HPDE6-E6E7 (cell line): ENCODE measurements at regions not wholly inside any gene's neighbourhood (a gene's known extent, or its start where the extent isn't known, plus 50 kb on each side); places are given as distances from the start of the nearest gene placed in this dataset.

Source experiments
- DNase-seq: peaks from one replicate; pipeline ENCODE4 v3.0.0; 2011; ENCODE audit warnings: missing footprints; ENCODE audit errors: extremely low spot score

DNA sequence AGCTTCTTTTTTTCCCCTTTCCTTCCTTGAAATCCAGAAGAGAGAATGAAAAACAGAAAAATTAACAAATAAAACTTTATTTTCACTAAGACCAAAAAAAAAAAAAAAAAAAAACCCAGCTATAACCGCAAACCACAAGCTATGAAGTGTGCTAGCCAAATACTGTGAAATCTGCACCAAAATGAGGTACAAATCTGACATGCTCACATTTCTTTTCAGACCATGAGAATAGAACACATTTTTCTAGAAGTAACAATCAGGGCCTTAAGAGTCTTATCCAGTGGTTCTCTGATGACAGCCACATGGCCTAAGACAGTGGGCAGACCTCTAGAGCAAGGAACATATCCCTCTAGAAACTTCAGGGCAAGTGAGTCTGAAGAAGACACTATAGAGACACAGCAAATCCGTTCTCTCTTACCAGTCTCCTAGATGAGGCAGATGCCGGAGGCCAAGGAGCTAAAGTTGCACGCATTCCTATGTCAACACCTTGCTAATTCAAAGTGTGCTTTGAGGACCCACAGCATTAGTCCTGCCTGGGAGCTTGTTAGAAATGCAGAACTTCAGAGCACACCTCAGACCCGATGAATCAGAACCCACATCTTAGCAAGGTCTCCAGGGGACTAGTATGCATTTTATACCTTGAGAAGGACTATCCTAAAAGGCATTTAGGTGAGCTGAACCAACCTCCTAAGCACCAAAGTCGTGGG is 317.1 kb downstream of the MYCN start:
- no peak for DNase-seq

DNA sequence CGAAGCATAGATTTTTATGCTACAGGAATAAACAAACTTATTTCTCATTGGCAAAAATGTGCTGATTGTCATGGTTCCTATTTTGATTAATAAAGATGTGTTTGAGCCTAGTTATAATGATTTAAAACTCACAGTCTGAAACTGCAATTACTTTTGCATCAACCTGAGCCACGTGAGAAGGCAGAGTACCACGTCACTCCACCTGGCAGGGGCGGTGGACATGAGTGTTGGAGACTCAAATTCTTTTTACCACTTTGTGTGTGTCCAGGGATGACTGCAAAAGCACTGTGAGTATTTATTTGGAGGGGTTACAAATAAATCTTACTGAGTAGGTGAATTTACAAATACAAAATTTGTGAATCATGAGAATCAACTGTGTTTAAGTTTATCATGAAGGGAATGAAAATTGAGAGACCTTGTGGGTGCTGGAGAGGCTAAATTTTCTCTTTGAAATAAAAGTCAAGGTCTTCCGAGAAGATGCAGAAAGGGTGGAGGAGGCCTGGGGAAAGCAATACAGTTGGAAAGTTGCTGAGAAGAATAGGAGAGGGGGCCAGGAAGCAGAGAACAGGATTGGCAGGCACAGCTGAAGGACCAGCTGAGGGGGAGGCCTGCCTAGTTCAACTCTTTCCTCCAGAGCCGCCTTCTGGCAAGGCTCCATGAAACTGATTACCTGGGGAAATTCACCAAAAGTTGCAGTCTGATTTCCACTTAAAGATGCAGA is 316.4 kb downstream of the MYCN start:
- no peak for DNase-seq

DNA sequence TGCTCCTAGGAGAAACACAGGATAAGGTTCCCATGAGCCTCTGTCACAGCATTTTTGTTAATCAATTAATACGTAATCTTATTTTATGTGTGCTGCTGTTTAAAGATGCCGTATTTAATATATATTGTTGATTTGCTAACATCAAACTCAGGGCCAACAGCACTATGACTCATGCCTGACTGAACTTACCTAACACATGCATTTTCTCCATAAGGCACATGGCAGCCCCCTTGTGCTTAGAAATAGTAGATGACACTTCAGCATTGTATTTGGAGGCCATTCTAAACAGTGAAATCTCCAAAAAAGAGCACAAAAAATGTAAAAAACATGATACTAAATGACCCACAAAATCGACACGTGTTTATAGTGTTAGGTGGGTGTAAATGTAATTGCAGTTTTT is 314.8 kb downstream of the MYCN start:
- DNase-seq: no peak

DNA sequence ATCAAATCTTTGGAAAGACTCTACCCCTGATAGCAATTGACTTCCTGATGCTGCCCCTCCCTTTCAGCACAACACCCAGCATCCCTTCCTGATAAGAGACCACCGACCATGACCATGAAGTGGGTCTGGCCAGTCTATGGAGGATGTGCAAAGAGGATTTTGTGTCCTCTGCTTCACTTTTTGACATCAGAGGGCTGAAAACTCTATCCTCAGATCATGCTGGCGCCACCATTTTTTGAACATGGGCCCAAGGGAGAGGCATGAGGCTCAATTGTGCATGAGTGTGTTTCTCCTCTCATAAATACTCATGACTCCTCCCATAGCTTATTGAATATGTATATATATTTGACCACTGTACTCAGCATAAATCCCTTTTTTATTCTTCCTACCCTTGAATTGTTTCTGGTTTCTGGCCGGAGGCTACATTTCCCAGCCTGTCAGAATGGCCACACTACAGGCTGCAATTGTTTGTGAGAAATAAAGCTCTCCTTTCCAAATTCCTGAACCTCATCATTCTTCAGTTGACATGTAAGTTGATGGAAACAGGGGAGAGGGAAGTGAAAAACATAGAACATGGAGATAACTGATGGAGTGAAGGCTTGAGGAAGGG is 314.1 kb downstream of the MYCN start:
- no peak for DNase-seq

DNA sequence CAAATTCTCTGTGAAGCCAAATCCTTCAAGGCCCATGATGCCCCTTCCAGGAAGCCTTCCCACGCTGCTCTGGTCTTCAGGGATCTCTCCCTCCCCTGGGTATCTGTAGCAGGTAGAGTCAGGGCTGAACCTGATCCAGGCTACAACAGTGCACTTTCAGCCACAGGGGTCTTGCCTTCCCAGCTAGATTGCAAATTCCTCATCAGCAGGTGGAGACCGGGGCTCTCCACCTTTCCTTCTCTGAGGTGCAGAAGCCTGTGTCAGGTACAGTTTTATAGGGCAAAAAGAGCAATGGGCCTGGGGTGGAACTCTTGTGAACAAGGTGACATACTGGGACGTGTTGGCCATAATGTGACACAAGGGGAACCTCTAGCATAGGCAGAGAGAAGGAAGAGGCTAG is 312.9 kb downstream of the MYCN start:
- no peak for DNase-seq

DNA sequence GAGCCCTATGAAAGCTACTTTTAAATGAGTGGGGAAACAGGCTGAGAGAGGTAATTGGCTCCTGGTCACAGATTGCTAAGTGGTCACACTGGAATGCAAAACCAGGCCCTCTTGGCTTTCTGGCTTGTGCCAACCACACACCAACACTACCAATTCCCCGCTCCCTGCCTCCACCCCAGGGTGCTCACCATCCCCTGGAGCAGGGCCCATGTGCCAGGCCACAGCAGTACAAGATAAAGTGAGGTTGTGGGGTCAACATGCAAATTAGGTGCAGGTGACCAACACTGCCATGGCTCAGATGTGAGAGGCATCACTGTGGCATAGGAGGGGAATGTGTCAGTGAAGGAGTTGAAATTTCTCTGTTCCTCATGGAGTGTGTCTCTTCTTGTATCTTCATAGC is 312.5 kb downstream of the MYCN start:
- DNase-seq: no peak

DNA sequence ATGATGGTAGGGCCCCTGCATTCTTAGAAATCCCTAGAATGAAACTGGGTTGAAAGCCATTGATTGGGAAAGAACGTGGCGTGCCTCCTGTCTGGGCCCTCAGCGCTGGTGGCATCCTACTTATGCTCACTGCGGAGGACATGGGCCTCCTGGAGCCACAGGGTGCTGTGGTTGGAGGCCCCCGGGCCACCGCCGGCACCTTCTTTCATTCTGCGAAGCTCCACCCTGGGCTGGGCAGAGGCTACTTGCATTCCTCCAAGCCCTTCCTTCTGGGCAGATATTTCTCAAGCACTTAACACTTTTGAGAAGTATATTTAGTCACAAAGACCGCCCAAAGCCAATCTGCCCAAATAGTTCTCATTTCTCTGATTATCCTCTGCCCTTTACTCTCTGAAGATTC is 311.9 kb downstream of the MYCN start:
- no peak for DNase-seq

DNA sequence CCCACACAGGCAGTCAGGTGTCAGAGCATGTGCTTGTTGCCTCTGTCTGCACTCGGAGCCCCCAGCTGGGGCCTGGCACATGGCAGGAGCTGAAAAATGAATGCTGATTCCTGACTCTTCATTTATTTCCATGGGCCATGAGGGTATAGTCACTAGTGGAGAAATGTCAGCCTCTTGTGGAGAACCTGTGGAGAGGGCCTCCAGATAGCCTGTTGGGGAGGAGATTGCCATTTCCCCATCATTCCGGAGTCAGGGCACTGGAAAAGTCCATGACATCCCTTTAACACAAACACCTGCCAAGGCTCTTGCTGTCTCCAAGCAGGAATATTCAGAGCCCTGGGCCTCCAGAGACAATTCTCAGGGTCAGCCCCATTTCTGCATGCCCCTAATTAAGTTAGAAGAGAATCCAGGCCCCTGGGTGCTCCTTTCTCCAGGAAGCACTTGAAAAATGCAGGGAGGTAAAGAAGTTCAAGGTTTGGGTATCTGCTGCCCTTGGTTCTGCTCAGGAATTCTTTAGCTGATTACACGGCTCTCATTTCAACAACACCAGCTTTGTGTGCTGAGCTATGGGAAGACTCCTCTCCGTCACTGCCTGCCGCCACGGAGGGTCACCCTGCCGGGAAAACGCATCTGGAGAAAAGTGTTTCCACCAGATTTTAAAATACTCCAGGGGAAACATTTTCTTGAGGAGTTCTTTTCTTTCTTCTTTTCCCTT is 311.3 kb downstream of the MYCN start:
- no peak for DNase-seq

DNA sequence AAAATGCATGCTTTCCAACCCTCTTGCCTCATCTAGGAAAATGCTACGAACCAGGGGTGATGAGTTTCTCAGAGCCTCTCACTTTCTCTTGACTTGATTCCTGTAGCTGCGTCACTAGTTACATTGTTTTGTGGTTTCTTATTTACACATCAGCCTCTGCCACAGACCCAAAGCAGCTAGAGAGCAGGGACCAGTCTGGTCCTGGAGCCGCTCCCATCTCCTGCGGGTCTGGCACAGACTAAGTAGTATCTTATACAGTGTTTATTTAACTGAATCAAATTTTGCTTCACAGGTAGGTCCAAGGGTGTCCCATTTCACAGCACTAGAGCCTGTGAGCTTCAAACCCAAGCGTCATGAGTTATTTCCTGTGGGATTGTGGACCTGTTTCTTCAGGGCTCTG is 310.5 kb downstream of the MYCN start:
- no peak for DNase-seq

DNA sequence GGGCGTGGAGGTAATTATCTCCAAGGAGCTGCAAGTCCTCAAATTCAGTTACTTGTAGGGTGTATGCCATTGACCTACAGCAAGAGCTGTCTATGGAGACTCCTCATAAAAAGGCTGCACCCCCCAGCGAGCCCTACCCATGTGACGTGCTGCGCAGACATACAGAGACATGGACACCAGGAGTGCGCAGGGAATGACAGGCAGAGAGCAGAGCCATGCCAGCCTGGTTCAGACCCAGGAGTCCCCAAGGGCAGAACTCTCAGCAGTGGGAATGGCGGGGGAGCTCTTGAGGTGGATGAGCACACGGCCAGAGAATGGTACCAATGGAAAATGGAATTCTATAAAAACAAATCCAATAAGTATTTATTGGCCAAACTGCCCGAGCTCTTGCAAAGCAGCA is 310.1 kb downstream of the MYCN start:
- DNase-seq: no peak

DNA sequence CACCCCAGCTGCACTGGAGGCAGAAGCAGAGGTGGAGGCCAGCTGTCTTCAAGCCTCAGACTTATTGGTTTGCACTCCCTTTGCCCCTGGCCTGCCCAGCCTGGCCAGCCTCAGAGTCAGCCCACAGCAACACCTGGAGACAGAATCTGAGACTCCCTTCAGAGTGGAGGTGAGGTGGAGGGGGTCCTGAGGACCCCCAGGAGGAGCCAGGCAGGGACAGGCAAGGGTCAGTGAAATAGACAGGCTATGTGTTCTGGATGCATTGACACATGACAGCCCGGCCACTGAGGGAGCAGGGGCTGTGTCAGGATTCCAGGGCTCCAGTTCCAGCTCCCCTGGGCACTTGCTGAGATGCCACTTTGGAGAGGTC is 309.7 kb downstream of the MYCN start:
- DNase-seq: no peak

DNA sequence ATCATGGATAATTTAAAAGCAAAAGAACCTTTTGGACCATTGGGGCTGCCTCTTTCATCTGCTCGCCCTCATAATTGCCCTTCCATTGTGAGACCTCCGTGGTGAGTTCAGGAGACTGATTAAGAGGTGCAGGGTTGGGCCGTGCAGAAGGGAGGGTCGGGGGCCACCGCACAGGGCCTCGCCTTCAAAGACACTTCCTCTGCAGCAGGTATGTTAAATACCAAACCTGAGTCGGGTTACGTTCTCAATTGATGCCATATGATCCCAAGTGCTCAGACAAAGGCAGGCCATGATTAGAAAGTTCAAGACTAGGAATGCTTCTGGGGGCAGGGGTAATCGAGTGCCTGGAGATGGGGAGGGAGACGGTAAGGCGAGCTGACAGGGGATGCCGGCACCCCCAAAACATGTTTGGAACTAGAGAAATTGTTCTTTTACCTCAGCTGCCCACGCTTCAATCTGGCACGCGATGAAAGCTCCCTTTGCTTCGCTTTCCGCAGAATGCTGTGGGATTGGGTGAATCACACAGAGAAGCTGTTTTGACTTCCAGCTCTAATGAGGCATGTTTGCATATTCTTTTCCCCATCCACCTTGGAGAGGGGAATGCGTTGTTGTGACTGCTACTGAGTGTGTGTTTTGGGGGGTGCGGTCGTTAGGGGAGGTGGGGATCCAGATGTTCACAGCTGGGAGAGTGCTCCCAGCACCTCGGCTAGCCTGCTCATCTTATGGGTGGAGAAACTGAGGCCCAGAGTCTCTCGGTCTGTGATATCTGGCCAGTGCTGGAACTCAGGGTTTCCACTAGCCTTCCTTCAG is 309.1 kb downstream of the MYCN start:
- no peak for DNase-seq

DNA sequence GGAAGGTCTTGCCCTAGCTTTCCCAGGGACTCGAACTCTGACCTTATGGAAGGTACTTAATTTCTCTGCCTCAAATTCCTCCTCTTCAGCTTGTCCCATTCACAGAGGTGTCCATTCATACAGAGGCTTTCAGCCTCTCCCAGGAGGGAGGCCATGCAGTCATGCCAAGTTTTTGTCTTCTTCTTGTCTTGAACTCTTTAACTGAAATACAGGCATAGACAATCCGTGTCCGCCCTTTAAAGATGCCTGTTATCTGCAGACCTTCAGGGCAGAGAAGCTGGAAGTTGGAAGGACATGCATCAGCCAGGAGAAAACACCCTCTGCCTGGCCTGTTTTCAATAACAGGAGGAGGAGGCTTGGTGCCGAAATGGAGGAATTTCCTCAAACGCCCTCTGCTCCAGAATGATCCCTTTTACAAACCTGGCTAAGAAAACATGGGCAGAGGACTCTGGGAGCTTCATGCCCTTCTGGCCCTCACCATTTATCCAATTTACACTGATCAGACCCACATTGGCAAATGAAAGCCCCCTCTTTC is 308.3 kb downstream of the MYCN start:
- no peak for DNase-seq

DNA sequence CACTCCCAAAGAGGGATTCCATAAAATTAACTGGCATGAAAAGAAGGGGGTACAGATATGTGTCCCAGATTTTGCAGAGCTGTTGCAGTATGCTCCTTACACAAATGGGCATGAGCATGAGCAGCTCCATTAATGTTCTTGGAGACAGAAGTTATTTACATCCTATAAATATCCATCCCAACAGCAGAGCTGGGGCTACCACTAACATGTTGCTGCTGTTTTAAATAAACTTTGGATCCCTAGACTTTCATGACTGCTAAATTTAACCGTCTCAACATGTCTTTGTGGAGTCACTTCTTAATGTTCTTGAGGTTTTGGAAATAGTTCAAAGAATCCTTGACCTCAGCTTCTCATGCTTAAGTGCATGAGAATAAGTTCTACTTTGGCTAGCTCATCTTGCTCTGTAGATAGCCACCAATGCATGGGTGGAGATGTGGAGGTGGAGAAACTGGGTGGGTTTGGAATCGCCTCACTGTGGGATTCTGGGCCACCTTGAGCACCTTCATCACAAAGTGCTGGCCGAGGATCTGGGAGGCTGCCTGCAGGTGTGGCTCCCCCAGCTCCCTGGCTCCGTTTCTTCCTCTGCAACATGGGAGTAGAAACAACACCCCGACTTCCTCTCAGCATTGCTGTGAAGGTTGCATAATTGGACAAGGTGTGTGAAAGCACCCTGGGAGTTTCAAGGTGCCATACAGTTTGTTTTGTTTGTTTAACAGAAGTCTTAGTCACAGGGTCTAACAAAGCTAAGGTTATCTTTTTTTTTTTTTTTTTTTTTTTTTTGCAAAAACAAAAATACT is 307.2 kb downstream of the MYCN start:
- no peak for DNase-seq

DNA sequence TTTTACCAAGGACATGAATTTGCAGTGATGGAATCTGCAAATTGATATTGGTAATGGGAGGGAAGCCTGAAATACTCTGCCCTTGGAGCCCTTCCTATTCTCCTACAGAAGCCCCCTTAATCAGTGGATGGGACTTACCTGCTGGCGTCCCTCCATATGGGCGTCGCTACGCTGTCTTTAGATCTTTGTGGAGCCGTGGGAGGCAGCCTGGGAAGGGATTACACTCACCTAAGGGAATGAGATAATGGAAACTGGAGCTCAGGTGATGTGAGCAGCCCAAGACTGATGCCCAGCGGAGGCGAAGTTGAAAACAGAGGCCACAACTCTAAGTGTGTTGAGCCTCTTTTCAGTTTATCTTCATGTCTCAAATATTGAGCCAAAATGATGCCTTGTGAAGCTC is 306.6 kb downstream of the MYCN start:
- no peak for DNase-seq

DNA sequence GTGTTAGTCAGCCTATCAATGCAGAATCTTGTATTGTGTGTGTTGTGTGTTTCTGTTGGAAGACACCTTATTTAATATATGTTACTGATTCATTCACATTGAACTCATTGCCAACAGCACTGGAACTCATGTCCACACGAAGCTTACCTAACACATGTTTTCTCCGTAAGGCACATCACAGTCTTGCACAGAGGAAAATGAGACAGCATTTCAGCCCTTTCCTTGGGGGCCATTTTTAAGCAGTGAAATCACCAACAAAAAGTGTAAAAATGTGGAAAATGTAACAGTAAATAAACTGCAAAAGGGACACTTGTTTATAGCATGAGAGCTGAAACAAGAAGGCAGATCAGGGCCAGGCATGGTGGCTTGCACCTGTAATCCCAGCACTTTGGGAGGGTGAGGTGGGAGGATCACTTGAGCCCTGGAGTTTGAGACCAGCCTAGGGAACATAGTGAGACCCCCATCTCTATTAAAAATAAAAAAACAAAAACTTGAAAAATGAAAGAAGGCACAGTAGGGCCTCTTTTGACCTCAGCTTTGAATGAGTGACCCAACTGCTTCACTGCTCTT is 306.0 kb downstream of the MYCN start:
- no peak for DNase-seq

DNA sequence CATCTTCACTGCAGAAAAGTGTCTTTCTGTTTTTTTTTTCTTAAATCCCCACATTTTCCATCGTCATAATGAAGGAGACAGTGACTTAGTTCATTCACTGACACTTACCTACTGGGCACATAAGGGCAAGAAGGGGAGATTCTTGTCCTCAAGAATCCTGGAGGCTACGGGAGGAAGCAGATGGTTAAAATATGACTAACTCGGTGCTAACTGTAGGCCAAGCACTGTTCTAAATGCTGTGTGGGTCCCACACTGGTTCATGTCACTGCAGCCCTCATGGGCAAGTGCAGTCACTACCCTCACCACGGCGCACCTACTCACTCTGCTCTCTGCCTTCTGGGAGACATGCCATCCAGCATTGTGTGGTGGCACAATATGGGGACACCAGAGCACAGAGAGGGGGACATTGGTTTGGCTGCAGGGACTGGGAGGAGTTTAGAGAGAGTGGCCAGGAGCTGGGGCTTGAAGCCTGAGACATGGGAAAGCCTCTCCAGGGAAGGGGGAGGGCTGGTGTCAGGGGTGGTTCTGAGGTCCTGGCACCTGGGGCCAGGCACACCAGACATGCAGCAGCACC is 305.2 kb downstream of the MYCN start:
- no peak for DNase-seq

DNA sequence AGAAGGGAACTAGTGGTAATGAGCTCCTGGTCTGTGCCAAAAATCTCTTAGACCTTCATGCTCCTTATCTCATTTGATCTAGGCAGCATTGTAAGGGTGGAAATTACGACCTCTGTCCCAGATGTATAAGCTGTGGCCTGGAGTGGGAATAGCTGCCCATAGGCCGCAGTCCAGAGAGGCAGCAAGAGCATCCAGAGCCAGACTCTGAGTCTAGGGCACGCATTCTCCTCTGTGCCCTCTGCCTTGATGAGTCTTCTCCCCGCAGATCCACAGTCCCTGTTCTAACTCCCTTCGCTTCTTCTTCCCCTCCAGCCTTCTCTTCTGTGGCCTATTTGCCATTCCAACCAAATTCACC is 304.6 kb downstream of the MYCN start:
- DNase-seq: no peak

DNA sequence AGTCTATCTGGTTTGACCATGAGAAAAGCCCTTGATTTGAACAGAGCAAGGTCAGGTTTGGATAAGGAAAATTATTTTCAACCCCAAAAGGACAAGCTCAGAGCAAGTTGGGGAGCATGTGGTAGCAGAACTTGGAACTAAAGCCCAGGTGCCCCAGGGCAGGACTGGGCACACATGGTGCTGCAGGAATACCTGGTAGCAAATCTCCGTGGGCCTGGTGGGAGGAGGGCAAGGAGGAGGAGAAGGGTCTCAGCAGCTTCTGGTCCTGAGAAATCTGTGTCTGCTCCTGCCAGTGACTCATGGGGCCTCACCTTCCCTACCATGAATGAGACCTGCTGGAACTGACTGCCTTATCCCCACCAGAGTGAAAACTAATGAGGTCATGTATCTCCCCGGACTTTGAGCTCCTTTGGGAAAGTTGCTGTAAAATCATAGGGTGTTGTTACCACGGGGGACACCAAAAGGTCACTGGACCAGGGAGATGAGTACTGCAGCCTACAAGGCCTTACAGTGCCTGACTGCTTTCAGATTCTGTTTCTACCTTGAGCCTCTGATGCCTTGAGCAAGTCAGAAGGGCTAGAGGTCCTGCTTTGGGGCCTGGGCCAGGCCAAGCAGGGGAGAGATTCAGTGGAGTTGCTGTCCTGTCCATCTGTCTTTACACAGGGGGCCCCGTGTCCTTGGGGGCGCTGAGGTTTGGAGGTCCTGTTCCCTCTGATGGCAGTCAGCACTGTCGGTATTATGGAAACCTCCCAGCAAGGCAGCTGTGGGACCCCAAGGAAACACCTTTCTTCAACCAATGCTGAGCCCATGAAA is 304.0 kb downstream of the MYCN start:
- no peak for DNase-seq
